GM12873 (cell line): ENCODE measurements at regions not wholly inside any gene's neighbourhood (a gene's known extent, or its start where the extent isn't known, plus 50 kb on each side); places are given as distances from the start of the nearest gene placed in this dataset.

Source experiments
- TF ChIP-seq, protein P1 (sequence below): IDR thresholded peaks from 2 replicates; pipeline ENCODE4 v1.5.1; 2012; ENCODE audit warnings: low read depth, mild to moderate bottlenecking, moderate library complexity, low read length, control low read depth; ENCODE audit not compliant: insufficient read depth; ENCODE audit errors: missing control alignments

DNA sequence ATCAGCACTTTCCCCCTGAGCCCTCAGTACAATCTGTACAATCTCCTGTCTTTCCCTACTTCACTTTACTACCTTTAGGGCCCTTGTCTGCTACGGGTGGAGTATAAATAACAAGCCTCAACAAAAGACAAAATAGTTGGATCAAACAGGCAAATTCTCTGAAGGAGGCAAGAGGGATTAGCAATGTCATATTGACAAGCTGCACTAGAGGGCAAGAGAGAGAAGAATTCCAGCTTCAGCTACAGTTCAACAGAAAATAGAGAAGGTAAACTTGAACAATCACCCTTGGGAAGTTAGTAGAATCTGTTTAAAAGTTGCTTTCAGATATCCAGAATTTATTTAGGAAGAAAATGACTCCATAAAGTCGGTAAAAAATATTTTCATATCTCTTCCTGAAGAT, 68.4 kb upstream of the IZUMO3 start:
- TF ChIP-seq, protein P1, sequence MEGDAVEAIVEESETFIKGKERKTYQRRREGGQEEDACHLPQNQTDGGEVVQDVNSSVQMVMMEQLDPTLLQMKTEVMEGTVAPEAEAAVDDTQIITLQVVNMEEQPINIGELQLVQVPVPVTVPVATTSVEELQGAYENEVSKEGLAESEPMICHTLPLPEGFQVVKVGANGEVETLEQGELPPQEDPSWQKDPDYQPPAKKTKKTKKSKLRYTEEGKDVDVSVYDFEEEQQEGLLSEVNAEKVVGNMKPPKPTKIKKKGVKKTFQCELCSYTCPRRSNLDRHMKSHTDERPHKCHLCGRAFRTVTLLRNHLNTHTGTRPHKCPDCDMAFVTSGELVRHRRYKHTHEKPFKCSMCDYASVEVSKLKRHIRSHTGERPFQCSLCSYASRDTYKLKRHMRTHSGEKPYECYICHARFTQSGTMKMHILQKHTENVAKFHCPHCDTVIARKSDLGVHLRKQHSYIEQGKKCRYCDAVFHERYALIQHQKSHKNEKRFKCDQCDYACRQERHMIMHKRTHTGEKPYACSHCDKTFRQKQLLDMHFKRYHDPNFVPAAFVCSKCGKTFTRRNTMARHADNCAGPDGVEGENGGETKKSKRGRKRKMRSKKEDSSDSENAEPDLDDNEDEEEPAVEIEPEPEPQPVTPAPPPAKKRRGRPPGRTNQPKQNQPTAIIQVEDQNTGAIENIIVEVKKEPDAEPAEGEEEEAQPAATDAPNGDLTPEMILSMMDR: no peak

DNA sequence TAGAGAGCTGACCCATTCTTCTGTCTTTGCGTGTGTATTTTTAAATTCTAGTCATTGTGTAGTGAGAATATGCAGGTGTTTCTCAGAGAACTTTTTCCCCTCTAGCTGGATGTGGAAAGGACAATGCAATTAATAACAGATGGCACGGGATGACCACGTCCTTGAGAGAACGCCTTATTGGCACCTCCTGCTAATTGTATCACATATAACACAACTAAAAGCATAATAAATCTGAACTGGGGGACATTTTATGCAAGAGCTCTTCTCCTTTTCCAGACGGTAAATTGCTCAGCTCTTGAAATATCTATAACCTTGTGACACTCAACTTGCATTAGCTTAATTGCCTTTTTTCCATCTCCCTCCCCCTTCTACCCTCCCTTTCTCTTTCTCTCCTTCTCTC, 62.9 kb upstream of the IZUMO3 start:
- TF ChIP-seq, protein P1: no peak

GRCh38 chr9:24602693-24603352, 57.1 kb upstream of the IZUMO3 start:
- TF ChIP-seq, protein P1: no peak
